ENCODE measurements at regions not wholly inside any gene's neighbourhood (a gene's known extent, or its start where the extent isn't known, plus 50 kb on each side); places are given as distances from the start of the nearest gene placed in this dataset.
A peak's percentile ranks its signal among the peaks of the same experiment; 100 is the strongest.

DNA sequence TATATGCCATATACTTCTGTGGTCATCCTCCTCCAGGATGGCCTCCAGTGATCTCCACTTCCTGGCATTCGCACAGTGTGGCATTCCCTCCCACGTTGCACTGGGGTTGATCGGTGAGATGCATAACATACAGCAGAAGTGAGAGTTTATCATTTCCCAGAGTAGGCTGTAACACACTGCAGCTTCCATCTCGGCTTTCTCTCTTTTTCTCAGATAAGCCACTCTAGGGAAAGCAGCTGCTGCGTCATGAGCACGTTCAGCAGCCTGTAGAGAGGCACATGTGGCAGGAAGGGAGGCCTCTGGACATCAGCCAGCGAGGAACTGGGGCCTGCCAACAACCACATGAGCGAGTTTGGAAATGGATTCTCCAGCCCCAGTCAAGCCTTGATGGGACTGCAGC is 807.1 kb downstream of the DIAPH3 start:
- no peak for TF ChIP-seq GATA3 (IDR thresholded peaks at IDR 0.05; ENCODE audit: low read depth, low read length)
- peak; percentile 58; the same call in 1 of the 2 replicates for TF ChIP-seq GATA2 (IDR thresholded peaks at IDR 0.05; ENCODE audit: low read depth, low read length)

Measured in SH-SY5Y (cell line).